ENCODE measurements at regions not wholly inside any gene's neighbourhood (a gene's known extent, or its start where the extent isn't known, plus 50 kb on each side); places are given as distances from the start of the nearest gene placed in this dataset.
"Not testable (repeated sequence)": the region's sequence is repeated elsewhere in the genome, so short reads cannot be mapped to it uniquely, and the experiment has no call there.

DNA sequence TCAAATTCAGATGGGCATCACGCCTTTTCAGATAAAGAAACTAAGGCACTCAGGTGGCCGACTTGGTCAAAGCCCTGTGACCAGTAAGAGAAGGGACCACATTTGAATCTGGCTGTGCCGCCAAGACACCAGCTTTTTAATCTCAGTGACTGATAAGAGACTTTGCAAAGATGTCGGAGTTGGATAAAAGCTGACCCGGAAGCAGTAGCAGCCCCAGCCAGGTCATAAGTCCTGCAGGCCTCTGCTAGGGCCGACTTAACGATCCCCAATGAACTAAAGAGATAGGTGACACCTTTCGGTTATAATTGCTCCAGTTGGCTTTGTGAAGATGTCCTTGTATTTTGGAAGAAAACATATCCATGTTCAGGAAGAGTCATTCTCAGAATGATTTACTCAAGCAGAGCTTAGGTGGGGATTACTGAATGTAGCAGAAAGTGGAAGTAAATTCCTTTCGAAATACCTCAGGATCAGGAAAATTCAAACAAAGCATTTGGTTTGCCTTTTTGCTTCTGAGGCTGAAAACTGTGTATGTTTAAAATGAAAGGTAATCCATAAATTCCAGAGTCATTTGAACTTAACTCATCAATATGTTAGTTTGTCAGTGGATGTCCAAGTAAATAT, 164.2 kb upstream of the PITRM1 start:
- no peak for FAIRE-seq

GRCh38 chr10:3333426-3333825, 160.8 kb upstream of the PITRM1 start:
- FAIRE-seq, result no peak

GRCh38 chr10:3331690-3332230, 159.2 kb upstream of the PITRM1 start:
- no peak for FAIRE-seq

DNA sequence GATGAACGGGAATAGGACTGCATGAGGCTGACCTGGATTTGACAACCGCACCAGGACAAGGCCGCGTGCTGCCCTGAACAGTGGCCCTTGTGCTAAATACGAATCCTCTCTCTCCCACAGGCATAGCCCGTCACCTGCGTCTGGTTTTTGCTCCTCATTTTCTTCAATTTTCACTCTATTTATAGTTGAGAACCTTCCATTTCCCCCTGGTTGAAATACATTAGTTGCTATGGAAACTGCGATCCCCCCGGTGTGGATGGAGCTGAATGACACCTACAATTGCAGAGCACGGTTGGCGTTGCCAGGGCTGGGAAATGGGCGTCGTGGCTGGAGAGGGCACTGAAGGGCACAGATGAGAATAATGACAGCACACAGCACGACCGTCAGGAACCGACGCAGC, 158.6 kb upstream of the PITRM1 start:
- FAIRE-seq, result no peak

- FAIRE-seq, result no peak
Measured at GRCh38 chr10:3330663-3331062, 158.1 kb upstream of the PITRM1 start.

GRCh38 chr10:3325954-3326750, 153.6 kb upstream of the PITRM1 start:
- FAIRE-seq, result no peak

DNA sequence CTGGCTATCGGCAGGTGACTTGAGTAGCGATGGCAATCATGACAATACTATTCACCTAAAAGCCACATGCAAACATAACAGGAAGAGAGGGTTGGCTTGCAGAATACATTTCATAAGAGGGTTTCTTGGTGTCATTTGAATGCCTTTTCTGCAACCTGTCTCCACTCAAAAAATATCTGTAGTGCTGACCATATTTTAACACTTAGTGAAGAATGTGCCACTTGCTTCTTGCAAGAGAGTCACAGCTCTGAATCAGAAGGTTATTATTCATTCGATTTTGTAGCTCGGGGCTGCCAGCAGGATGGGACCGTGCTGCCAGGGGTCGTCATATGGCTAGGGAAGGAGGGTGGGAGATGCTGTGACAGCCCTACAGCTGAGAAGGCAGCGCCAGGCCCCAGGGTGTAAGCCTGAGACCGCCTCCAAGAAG, 152.0 kb upstream of the PITRM1 start:
- no peak for FAIRE-seq

GRCh38 chr10:3323865-3324498, 151.4 kb upstream of the PITRM1 start:
- no peak for FAIRE-seq

- FAIRE-seq, result no peak
Measured at GRCh38 chr10:3321123-3321522, 148.5 kb upstream of the PITRM1 start.

DNA sequence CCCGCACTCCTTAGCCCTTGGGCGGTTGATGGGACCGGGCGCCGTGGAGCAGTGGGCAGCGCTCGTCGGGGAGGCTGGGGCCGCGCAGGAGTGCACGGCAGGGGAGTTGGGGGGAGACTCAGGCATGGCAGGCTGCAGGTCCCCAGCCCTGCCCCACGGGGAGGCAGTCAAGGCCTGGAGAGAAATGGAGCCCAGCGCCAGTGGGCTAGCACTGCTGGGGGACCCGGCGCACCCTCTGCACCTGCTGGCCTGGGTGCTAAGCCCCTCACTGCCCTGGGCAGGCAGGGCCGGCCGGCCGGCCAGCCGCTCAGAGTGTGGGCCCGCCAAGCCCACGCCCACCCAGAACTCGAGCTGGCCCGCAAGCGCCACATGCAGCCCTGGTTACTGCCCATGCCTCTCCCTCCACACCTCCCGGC, 147.2 kb upstream of the PITRM1 start:
- FAIRE-seq, result no peak

GRCh38 chr10:3318480-3318807, 145.9 kb upstream of the PITRM1 start:
- not testable (repeated sequence) for FAIRE-seq

- not testable (repeated sequence) for FAIRE-seq
Measured at GRCh38 chr10:3317553-3318479, 145.2 kb upstream of the PITRM1 start.

DNA sequence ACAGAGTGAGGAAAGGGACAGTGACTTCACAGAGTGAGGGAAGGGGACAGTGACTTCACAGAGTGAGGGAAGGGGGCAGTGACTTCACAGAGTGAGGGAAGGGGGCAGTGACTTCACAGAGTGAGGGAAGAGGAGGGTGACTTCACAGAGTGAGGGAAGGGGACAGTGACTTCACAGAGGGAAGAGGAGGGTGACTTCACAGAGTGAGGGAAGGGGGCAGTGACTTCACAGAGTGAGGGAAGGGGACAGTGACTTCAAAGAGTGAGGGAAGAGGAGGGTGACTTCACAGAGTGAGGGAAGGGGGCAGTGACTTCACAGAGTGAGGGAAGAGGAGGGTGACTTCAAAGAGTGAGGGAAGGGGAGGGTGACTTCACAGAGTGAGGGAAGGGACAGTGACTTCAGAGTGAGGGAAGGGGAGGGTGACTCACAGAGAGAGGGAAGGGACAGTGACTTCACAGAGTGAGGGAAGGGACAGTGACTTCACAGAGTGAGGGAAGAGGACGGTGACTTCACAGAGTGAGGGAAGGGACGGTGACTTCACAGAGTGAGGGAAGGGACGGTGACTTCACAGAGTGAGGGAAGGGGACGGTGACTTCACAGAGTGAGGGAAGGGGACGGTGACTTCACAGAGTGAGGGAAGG, 142.0 kb upstream of the PITRM1 start:
- FAIRE-seq, result not testable (repeated sequence)

- not testable (repeated sequence) for FAIRE-seq
Measured at GRCh38 chr10:3313784-3314444, 141.3 kb upstream of the PITRM1 start.

DNA sequence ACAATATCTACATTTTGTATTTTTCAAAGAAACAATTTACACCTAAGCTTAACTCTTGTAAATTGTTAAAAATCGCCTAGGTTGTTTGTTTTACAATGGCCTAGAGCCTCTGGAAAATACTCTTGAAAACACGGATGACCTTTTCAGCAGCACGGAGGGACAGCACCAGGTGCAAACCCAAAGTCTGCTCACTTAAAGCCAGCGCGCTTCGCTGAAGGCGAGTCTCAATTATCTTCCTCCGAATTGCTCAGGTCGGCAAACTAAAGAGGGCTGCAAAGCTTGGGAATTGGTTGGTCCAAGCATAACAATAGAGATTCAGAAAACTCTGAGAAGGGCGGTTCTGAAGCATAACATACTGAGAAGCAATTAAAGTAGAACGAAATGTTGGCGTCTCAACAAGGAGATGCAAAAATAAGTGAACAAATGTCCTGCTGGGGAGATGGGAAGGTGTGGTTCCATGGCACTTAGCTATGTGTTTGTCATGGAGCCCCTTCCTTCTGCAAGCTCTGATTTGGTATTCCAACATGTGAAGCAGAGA, 139.9 kb upstream of the PITRM1 start:
- no peak for FAIRE-seq

GRCh38 chr10:3310016-3310784, 137.6 kb upstream of the PITRM1 start:
- FAIRE-seq, result no peak

DNA sequence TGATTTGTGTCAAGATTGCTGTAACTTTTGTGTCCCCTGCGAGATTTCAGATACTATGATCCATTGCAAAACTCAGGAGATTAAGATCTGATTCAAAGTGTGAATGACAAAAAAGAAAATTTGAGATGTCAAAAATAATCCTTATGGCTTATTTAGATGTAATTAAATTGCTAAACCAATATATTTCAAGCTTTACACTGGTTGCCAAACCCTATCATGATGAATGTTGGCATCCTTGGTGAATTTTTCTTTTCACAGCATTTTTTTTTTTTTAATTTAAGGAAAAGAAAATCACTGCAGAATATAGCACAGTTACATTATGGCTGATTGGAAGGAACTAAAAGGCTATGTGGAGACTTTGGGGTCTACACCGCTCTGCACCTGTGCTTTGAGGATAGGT, 133.5 kb upstream of the PITRM1 start:
- no peak for FAIRE-seq

DNA sequence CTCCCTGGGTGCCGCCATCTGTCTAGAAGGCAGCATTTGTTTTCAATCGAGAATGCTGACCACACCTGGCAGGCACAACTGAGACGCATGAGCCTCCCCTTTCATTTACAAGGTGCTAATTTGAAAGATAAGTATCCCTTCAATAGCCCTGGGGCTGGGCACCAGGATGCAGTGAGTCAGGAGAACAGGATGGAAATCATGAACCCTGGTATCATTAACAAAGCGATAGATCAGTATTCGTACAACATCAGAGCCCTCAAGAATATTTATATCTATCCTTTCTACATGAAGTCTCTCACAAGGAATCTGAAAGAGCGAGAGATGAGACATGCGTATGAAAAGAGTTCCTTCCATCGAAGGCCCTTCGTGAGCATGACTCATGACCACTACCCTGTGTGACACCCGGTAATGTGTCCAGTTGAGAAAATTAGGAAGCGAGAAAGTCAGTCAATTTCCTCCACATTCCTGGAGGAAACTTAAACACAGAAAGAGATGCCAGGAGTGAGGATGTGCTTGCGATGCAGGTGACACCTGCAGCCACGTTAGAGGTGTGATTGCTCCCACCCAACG, 123.1 kb upstream of the PITRM1 start:
- FAIRE-seq, result no peak

DNA sequence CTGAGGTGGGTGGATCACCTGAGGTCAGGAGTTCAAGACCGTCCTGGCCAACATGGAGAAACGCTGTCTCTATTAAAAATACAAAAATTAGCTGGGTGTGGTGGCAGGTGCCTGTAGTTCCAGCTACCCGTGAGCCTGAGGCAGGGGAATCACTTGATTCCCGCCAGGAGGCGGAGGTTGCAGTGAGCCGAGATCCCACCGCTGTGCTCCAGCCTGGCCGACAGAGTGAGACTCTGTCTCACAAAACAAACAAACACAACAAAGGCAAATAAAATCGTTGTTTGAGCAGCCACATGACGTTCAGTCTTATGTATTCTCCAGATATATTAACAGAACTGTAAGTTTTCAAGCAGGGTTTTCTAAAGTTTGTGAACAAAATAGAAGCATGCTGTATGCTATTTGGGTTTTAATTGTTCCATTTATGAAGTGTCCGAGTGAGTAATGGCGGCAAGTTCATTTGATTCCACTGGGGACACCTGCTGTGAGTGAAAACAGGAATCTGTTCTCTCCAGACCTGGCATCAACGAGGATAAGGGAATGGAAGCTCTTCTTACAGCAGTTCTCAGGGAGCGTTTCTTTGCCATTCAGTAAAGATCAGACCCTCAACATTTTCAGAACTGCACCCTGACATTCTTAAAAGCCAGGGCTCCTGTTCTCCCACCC, 122.5 kb upstream of the PITRM1 start:
- FAIRE-seq, result no peak
